Pons (tissue), 1 donor: ENCODE measurements at regions not wholly inside any gene's neighbourhood (a gene's known extent, or its start where the extent isn't known, plus 50 kb on each side); places are given as distances from the start of the nearest gene placed in this dataset.
A peak's percentile ranks its signal among the peaks of the same experiment; 100 is the strongest.

Source experiments
- DNase-seq: peaks from one replicate; pipeline ENCODE4 v3.0.0-alpha.2; 2016; ENCODE audit warnings: low spot score

GRCh38 chrX:30504309-30504708 is 73.3 kb downstream of the TASL start:
- peak; percentile 46 for DNase-seq

GRCh38 chrX:30495468-30495867 is 82.1 kb downstream of the TASL start:
- DNase-seq = no peak

- no peak for DNase-seq
These were observed 84.2 kb downstream of the TASL start for GRCh38 chrX:30493348-30493747.

DNA sequence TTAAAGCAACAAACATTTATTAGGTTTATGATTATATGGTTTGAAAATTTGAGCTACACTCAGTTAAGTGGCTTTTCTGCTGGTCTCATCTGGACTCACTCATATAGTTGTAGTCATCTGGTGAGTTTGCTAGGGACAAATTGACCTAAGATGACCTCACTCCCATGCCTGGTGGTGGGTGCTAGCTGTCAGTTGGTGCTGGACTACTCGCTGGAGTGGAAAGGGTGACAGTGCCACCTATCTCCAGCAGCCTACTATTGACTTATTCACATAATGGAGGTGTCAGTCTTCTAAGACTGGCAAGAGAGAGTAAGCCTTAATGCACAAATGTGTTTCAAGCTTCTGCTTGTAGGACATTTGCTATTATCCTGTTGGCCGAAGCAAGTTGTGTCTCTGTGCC is 88.2 kb downstream of the TASL start:
- no peak for DNase-seq

- peak; percentile 6 for DNase-seq
These were observed 89.5 kb downstream of the TASL start for GRCh38 chrX:30488092-30488491.

- no peak for DNase-seq
These were observed 93.6 kb downstream of the TASL start for GRCh38 chrX:30483996-30484395.

- no peak for DNase-seq
These were observed 109.1 kb downstream of the TASL start for GRCh38 chrX:30468471-30468870.
